Epithelial cell of esophagus (primary cell): ENCODE measurements at regions not wholly inside any gene's neighbourhood (a gene's known extent, or its start where the extent isn't known, plus 50 kb on each side); places are given as distances from the start of the nearest gene placed in this dataset.

Experiments
- DNase-seq: peaks from one replicate; pipeline ENCODE4 v3.0.0; 2010; ENCODE audit warnings: low read depth
- H3K4me3 ChIP-seq: 2 replicates; pipeline ENCODE4 v1.5.1; 2011; ENCODE audit warnings: mild to moderate bottlenecking, low read length, control low read depth
- CTCF ChIP-seq: IDR thresholded peaks from 2 replicates; pipeline ENCODE4 v1.5.1; 2011; ENCODE audit warnings: low read depth, mild to moderate bottlenecking, low read length, control low read depth, inconsistent platforms; ENCODE audit not compliant: insufficient read depth; ENCODE audit errors: missing control alignments

DNA sequence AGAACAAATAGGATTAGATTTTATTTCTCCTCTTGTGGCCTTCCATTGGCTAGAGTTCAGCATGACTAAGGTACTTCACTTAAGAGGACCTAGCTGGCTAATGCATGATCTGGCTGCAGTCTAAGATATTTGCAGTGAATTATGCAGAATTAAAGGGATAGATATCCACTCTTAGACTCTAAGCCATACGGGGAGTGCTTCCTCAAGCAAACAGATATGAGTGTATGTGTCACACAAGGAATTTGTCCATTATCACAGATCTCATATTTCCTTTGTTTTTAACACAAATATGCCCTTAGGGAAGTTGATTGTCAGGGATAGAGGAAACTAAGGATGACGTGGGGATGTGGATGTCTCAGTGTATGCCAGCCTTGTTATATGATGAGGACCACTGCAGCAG lies 88.1 kb upstream of the DHRS4 start:
- no peak overlapping the region for H3K4me3 ChIP-seq
- no peak for TF ChIP-seq CTCF
- peak; percentile 18 for DNase-seq

GRCh38 chr14:23866269-23866668 lies 87.3 kb upstream of the DHRS4 start:
- TF ChIP-seq CTCF, result no peak
- no peak overlapping the region for H3K4me3 ChIP-seq
- no peak for DNase-seq

- TF ChIP-seq CTCF, result no peak
- DNase-seq, result no peak
- H3K4me3 ChIP-seq, result no peak overlapping the region
These were observed 84.4 kb upstream of the DHRS4 start for GRCh38 chr14:23869078-23869719.

GRCh38 chr14:23876160-23876750 lies 77.3 kb upstream of the DHRS4 start:
- TF ChIP-seq CTCF, result no peak
- no peak for DNase-seq
- H3K4me3 ChIP-seq, result no peak overlapping the region

GRCh38 chr14:23877111-23877510 lies 76.5 kb upstream of the DHRS4 start:
- DNase-seq, result no peak
- TF ChIP-seq CTCF, result no peak

DNA sequence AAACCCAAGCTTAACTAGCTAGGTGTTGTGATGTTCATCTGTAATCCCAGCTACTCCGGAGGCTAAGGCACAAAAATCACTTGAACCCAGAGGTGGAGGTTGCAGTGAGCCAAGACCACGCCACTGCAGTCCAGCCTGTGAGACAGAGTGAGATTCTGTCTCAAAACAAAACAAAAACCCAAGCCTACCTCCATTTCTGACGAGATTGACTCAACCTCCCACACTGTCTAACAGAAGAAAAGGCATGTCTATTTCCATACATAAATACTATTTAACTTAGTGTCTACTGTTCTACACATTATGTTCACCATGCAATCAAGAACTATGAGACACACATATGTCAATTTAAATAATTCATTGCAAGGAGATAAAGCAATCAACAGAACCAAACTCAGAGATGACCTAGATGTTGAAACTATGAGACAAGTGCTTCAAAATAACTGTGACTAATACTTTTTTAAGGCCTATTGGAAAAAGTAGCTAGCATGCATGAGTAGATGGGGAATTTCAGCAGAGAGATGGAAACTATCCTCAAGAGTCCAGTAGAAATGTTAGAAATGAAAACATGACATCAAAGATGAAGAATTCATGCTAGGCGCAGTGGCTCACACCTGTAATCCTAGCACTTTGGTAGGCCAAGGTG lies 75.9 kb upstream of the DHRS4 start:
- no peak for DNase-seq
- H3K4me3 ChIP-seq, result no peak overlapping the region
- no peak for TF ChIP-seq CTCF

More at GRCh38 chr14:23877111-23877510, 76.5 kb upstream of the DHRS4 start:
- H3K4me3 ChIP-seq, result no peak overlapping the region
